GM12864 (cell line): ENCODE measurements at regions not wholly inside any gene's neighbourhood (a gene's known extent, or its start where the extent isn't known, plus 50 kb on each side); places are given as distances from the start of the nearest gene placed in this dataset.

ENCODE experiments used
- DNase-seq: peaks from one replicate; pipeline ENCODE4 v3.0.0-alpha.2; 2011; ENCODE audit warnings: low read depth
- H3K4me3 ChIP-seq: 2 replicates; pipeline ENCODE4 v1.5.1; 2011; ENCODE audit warnings: mild to moderate bottlenecking, low read depth, low read length, control low read depth
- TF ChIP-seq, protein P1 (sequence below): IDR thresholded peaks from 2 replicates; pipeline ENCODE4 v1.5.1; 2011; ENCODE audit warnings: low read depth, mild to moderate bottlenecking, moderate library complexity, low read length, control low read depth, inconsistent platforms; ENCODE audit errors: missing control alignments

DNA sequence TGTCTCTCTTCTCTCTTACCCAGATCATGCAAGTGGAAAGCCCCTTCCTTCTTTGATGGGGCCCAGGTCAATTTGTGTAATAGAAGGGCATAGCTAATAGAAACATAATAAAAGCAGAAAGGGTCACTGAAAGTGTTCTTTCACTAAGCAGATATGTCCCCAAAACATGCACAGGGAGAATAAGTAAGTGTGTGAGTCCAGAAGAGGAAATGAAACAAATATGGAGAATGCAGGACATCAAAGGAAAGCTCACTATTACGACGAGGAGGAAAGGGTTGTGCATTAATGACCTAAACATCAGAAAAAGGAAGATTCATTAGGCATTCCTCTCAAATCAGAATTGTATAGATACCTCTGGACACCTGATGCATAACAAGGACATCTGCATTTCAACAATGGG lies 81.4 kb upstream of the SMYD2 start:
- DNase-seq = no peak
- H3K4me3 ChIP-seq = no peak overlapping the region
- TF ChIP-seq, protein P1, sequence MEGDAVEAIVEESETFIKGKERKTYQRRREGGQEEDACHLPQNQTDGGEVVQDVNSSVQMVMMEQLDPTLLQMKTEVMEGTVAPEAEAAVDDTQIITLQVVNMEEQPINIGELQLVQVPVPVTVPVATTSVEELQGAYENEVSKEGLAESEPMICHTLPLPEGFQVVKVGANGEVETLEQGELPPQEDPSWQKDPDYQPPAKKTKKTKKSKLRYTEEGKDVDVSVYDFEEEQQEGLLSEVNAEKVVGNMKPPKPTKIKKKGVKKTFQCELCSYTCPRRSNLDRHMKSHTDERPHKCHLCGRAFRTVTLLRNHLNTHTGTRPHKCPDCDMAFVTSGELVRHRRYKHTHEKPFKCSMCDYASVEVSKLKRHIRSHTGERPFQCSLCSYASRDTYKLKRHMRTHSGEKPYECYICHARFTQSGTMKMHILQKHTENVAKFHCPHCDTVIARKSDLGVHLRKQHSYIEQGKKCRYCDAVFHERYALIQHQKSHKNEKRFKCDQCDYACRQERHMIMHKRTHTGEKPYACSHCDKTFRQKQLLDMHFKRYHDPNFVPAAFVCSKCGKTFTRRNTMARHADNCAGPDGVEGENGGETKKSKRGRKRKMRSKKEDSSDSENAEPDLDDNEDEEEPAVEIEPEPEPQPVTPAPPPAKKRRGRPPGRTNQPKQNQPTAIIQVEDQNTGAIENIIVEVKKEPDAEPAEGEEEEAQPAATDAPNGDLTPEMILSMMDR = no peak

DNA sequence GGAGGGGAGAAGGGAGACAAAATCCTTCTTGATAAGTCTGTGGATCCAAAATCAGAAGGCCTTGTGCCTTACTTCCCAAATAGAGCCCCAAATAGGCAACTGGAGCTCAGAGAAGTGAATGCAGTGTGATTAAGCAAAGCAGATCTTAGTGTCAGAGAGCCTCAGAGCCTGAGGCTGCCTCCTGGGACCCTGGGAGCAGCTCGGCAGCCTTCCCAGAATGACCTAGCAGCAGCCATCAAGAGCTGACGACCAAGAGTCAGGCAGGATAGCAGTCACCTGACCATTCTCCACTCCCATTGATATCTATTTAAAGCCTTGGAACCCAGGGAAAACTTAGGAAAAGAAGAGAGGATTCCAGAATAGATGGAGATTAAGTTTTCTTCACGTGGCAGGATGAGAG lies 78.0 kb upstream of the SMYD2 start:
- TF ChIP-seq, protein P1 = no peak
- DNase-seq = no peak
- H3K4me3 ChIP-seq = no peak overlapping the region

DNA sequence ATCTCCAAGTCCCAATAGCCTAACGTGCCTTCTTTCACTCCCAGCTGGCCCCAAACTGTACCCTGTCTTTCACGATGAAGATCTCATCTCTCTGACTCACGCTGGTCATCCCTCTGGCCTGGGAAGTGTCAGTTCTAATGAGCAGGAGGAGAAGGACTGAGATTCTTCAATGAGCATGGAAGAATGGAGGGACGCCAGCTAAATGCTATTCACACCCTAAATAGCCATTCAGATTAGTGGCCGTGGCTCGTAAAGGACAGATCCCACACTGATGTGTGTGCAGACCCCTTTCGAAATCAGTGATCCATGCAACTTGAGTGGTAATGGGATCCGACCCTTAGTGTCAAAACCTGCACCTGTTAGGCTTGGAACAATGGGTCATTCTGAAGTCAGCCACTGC lies 75.9 kb upstream of the SMYD2 start:
- no peak overlapping the region for H3K4me3 ChIP-seq
- no peak for DNase-seq
- TF ChIP-seq, protein P1 = no peak

DNA sequence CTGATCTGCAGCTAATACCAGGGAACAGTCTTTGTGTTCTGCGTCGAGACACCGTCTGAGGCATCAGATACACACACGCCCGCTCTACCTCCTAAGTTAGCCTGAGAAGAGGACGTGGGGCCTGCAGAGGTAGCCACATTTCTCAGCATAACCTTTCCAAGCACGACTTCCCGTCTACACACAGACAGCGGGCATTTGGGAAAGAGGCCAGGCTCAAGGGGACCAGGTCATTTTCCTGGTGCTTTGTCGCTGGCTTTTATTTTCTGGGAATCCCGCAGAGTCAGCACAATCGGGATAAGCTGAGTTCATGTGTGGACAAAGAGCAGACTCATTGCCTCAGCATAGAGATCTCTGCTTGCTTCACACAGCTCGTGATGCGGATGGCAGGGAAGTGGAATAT lies 72.5 kb upstream of the SMYD2 start:
- no peak overlapping the region for H3K4me3 ChIP-seq
- no peak for DNase-seq
- TF ChIP-seq, protein P1 = no peak

DNA sequence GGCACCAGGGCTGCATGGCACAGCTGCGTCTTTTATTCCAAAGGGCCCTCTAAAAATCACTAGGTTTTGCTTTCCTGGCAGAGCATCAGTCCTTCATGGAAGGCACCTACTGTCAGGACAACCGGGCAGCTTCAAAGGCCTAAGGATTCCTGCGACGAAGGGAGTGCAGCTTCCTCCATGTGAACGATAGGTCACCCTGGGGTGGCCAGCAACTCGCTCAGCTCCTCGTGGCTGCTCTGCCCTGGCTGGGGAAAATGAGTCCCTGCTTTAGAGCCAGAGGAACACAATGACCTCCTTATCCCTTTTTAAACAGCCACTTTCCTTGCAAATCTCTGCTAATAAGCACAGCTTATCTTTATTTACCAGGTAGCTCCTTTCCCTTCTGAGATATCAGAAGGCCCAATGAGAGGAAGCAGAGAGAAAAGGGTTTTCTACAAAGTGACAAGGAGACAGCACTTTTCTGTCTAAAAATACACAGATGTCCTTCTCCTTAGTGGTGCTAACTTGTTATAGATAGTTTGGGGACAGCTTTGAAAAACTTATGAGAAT lies 71.6 kb upstream of the SMYD2 start:
- TF ChIP-seq, protein P1 = no peak

DNA sequence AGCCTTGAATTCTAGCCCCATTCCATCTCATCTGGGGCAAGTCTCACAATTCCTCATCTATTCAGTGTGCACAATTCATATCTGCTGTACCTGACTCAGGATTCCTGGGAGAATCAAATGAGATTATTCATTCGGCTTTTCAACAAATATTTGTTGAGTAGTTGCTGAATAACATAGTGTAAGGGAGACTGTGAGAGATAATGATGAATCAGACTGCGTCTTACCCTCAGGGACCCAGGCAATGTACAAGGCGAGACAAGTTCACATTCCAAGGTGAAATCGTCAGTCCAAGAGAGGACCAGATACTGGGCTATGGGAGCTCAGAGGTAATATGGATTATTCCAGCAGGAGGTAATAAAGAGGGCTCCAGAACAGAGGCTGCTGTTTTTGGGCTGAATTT lies 67.8 kb upstream of the SMYD2 start:
- DNase-seq = no peak
- TF ChIP-seq, protein P1 = no peak
- no peak overlapping the region for H3K4me3 ChIP-seq

More for the DNA sequence above, 71.6 kb upstream of the SMYD2 start:
- DNase-seq = no peak
- no peak overlapping the region for H3K4me3 ChIP-seq

DNA sequence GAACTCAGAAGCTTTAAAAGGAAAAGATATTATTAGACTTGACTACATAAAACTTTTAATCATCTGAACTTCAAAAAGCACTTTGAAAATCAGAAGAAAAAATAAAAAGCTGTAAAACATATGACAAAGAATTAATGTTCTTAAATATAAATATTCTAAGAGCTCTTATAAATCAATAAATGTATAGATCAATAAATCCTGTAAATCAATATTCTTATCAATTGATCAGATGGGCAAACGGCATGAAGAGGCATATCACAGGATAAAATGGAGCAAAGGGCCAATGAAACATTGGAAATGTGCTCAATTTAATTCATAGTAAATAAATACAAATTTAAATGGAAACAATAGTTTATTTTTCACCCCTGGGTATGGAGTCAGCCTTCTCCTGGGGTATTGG lies 66.1 kb upstream of the SMYD2 start:
- H3K4me3 ChIP-seq = no peak overlapping the region
- TF ChIP-seq, protein P1 = no peak

More for the DNA sequence above, 66.1 kb upstream of the SMYD2 start:
- DNase-seq = no peak
